HepG2 (cell line): ENCODE measurements at regions not wholly inside any gene's neighbourhood (a gene's known extent, or its start where the extent isn't known, plus 50 kb on each side); places are given as distances from the start of the nearest gene placed in this dataset.
A peak's percentile ranks its signal among the peaks of the same experiment; 100 is the strongest.

Source experiments
- ASH2L ChIP-seq: fragments of 300-600, 200-600 bp; sonication (generic); IDR thresholded peaks from 2 replicates; pipeline ENCODE4 v1.7.0; 2017; ENCODE audit warnings: low read depth, mild to moderate bottlenecking, moderate library complexity, mixed read lengths, low read length; ENCODE audit not compliant: insufficient read length
- HDAC6 ChIP-seq: fragments of 200-600 bp; sonication (generic); IDR thresholded peaks from 2 replicates; pipeline ENCODE4 v1.7.0; 2017; ENCODE audit warnings: mild to moderate bottlenecking, antibody characterized with exemption, low read length, low read depth
- HNF4G ChIP-seq, 2 experiments: sonication (generic) in 1 of 2; formaldehyde crosslinking in 1 of 2; IDR thresholded peaks; 2 replicates each; pipeline versions ENCODE4 v1.4.0 to v1.6.1; 2011 to 2020; ENCODE audit warnings: borderline replicate concordance in 2 of 2, low read depth in 2 of 2, mild to moderate bottlenecking in 2 of 2, low read length in 1 of 2, missing genetic modification reagents in 1 of 2, moderate library complexity in 1 of 2
- HNRNPL ChIP-seq: fragments of 200-400 bp; formaldehyde crosslinking; IDR thresholded peaks from 2 replicates; pipeline ENCODE4 v1.6.1; 2017; ENCODE audit warnings: mild to moderate bottlenecking, low read depth, low read length
- JUNB ChIP-seq: sonication (generic); formaldehyde crosslinking; IDR thresholded peaks from 2 replicates; pipeline ENCODE4 v1.8.0; 2022; ENCODE audit warnings: missing genetic modification reagents, mild to moderate bottlenecking, borderline replicate concordance
- KDM2A ChIP-seq: sonication (generic); formaldehyde crosslinking; IDR thresholded peaks from 2 replicates; pipeline ENCODE4 v1.4.0; 2020; ENCODE audit warnings: low read depth, missing genetic modification reagents, borderline replicate concordance
- LCORL ChIP-seq, 2 experiments: fragments of 450-650 bp in 1 of 2; sonication (generic) in 1 of 2; formaldehyde crosslinking in 1 of 2; IDR thresholded peaks; 2 replicates each; pipeline versions ENCODE4 v1.5.0 to v1.6.1; 2017 to 2020; ENCODE audit warnings: antibody characterized with exemption in 1 of 2, missing genetic modification reagents in 1 of 2
- MYC ChIP-seq: sonication (generic); formaldehyde crosslinking; IDR thresholded peaks from 2 replicates; pipeline ENCODE4 v1.9.0; 2021; ENCODE audit warnings: missing genetic modification reagents, borderline replicate concordance
- NBN ChIP-seq: fragments of 450-650 bp; conservative IDR thresholded peaks from 2 replicates; pipeline ENCODE4 v1.6.1; 2017
- NCOR1 ChIP-seq: fragments of 200-600 bp; sonication (generic); IDR thresholded peaks from 2 replicates; pipeline ENCODE4 v1.7.0; 2017; ENCODE audit warnings: antibody characterized with exemption, low read length, borderline replicate concordance
- NKX3-1 ChIP-seq: sonication (generic); formaldehyde crosslinking; IDR thresholded peaks from 2 replicates; pipeline ENCODE4 v1.5.0; 2020; ENCODE audit warnings: missing genetic modification reagents
- NR1H2 ChIP-seq: sonication (generic); formaldehyde crosslinking; IDR thresholded peaks from 2 replicates; pipeline ENCODE4 v1.8.1; 2022; ENCODE audit warnings: low read depth, missing genetic modification reagents, borderline replicate concordance
- RXRB ChIP-seq: IDR thresholded peaks from 2 replicates; pipeline ENCODE4 v1.6.1; 2016; ENCODE audit warnings: borderline replicate concordance, missing genetic modification reagents, missing compliant biosample characterization
- SALL1 ChIP-seq: sonication (generic); formaldehyde crosslinking; IDR thresholded peaks from 2 replicates; pipeline ENCODE4 v1.8.0; 2022; ENCODE audit warnings: mild to moderate bottlenecking, missing genetic modification reagents
- SOX5 ChIP-seq: IDR thresholded peaks from 2 replicates; pipeline ENCODE4 v1.6.1; 2016; ENCODE audit warnings: borderline replicate concordance
- ZKSCAN1 ChIP-seq: fragments of 150-350 bp; IDR thresholded peaks from 2 replicates; pipeline ENCODE4 v1.6.1; 2014; ENCODE audit warnings: low read length
- ZNF12 ChIP-seq: sonication (generic); formaldehyde crosslinking; IDR thresholded peaks from 2 replicates; pipeline ENCODE4 v1.5.0; 2020; ENCODE audit warnings: missing genetic modification reagents
- ZNF354B ChIP-seq: sonication (generic); formaldehyde crosslinking; IDR thresholded peaks from 2 replicates; pipeline ENCODE4 v1.8.0; 2022; ENCODE audit warnings: mild to moderate bottlenecking, missing genetic modification reagents
- ZNF382 ChIP-seq: sonication (generic); formaldehyde crosslinking; IDR thresholded peaks from 2 replicates; pipeline ENCODE4 v1.5.0; 2020; ENCODE audit warnings: missing genetic modification reagents, mild to moderate bottlenecking, borderline replicate concordance
- ZNF431 ChIP-seq: sonication (generic); formaldehyde crosslinking; IDR thresholded peaks from 2 replicates; pipeline ENCODE4 v1.9.0; 2022; ENCODE audit warnings: missing genetic modification reagents, low read depth, mild to moderate bottlenecking, borderline replicate concordance
- ZNF703 ChIP-seq: sonication (generic); formaldehyde crosslinking; IDR thresholded peaks from 2 replicates; pipeline ENCODE4 v1.5.1; 2020; ENCODE audit warnings: missing genetic modification reagents, mild to moderate bottlenecking, moderate library complexity, borderline replicate concordance
- TF ChIP-seq, protein P1 (sequence below), 2 experiments: sonication (generic) in 1 of 2; formaldehyde crosslinking in 1 of 2; IDR thresholded peaks; 2 replicates each; pipeline versions ENCODE4 v1.4.0 to v1.6.1; 2016 to 2020; ENCODE audit warnings: borderline replicate concordance in 1 of 2, low read depth in 1 of 2, mild to moderate bottlenecking in 1 of 2, missing genetic modification reagents in 1 of 2
- TF ChIP-seq, protein P2 (sequence below): IDR thresholded peaks from 2 replicates; pipeline ENCODE4 v1.6.1; 2012; ENCODE audit warnings: low read depth, low read length, improper control_type of control experiment

DNA sequence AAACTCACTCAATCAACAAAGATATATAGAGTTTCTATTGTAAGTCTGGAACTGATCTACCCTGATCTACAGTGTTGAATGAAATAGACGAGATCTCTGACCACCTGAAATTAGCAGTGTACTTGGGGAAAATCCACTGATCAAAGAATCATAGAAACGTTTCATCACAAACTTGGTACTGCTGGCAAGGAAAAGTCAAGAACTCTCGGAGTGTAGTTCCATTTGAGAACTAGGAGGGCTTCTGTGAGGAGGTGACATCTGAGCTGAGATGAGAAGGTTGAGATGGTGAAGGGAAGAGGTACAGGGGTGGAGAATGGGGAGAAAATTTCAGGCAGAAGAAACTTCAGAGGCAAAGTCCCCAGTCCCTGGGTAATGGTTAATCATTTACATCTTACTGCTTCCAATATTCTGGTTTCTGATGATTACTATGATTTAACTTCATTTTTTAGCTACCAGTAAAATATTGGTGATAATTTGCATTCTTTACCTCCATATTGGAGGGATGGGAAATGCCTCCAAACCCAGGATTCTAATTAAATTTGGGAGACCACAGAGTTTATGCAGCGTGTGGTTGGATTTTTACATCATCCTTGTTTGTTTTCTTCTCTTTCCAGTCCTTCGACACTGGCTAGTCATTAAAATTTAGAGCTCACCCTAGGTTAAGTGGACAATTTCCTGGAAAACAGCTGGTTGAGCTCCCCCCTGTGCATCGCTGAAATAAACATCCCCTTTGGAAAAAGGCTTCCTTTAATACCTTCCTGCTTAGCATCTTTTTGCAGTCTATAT is 191.9 kb downstream of the BCAS1 start (continued):
- TF ChIP-seq HNF4G (IDR thresholded peaks at IDR 0.05; ENCODE audit: borderline replicate concordance, low read depth, low read length) = 0 out of 2 replicates have a peak, but pooled peaks have one; percentile 30
- TF ChIP-seq HNF4G (CRISPR knock-in tag; IDR thresholded peaks at IDR 0.05; ENCODE audit: borderline replicate concordance, low read depth) = no peak
- TF ChIP-seq MYC (CRISPR knock-in tag) = no peak
- TF ChIP-seq HDAC6 = no peak
- TF ChIP-seq, protein P1, sequence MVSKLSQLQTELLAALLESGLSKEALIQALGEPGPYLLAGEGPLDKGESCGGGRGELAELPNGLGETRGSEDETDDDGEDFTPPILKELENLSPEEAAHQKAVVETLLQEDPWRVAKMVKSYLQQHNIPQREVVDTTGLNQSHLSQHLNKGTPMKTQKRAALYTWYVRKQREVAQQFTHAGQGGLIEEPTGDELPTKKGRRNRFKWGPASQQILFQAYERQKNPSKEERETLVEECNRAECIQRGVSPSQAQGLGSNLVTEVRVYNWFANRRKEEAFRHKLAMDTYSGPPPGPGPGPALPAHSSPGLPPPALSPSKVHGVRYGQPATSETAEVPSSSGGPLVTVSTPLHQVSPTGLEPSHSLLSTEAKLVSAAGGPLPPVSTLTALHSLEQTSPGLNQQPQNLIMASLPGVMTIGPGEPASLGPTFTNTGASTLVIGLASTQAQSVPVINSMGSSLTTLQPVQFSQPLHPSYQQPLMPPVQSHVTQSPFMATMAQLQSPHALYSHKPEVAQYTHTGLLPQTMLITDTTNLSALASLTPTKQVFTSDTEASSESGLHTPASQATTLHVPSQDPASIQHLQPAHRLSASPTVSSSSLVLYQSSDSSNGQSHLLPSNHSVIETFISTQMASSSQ (IDR thresholded peaks at IDR 0.05; ENCODE audit: low read depth) = peak; percentile 90
- TF ChIP-seq, protein P1 (CRISPR knock-in tag; IDR thresholded peaks at IDR 0.05; ENCODE audit: borderline replicate concordance) = no peak; the same call in 1 of the 2 replicates
- no peak; the same call in 1 of the 2 replicates for TF ChIP-seq SOX5 (CRISPR knock-in tag)
- TF ChIP-seq NKX3-1 (CRISPR knock-in tag) = no peak
- TF ChIP-seq NBN = no peak
- TF ChIP-seq RXRB = peak; percentile 44; the same call in 1 of the 2 replicates
- TF ChIP-seq ASH2L = no peak
- TF ChIP-seq, protein P2, sequence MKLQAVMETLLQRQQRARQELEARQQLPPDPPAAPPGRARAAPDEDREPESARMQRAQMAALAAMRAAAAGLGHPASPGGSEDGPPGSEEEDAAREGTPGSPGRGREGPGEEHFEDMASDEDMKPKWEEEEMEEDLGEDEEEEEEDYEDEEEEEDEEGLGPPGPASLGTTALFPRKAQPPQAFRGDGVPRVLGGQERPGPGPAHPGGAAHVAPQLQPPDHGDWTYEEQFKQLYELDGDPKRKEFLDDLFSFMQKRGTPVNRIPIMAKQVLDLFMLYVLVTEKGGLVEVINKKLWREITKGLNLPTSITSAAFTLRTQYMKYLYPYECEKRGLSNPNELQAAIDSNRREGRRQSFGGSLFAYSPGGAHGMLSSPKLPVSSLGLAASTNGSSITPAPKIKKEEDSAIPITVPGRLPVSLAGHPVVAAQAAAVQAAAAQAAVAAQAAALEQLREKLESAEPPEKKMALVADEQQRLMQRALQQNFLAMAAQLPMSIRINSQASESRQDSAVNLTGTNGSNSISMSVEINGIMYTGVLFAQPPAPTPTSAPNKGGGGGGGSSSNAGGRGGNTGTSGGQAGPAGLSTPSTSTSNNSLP = 0 out of 2 replicates have a peak, but pooled peaks have one; percentile 8
- no peak for TF ChIP-seq LCORL (IDR thresholded peaks at IDR 0.05)
- TF ChIP-seq LCORL (CRISPR knock-in tag; IDR thresholded peaks at IDR 0.05) = peak; percentile 36; the same call in 1 of the 2 replicates
- TF ChIP-seq HNRNPL = no peak
- TF ChIP-seq ZNF431 (CRISPR knock-in tag) = no peak
- TF ChIP-seq NR1H2 (CRISPR knock-in tag) = no peak
- no peak for TF ChIP-seq ZNF12
- TF ChIP-seq SALL1 (CRISPR knock-in tag) = no peak
- 0 out of 2 replicates have a peak, but pooled peaks have one; percentile 20 for TF ChIP-seq ZNF354B (CRISPR knock-in tag)
- no peak for TF ChIP-seq ZKSCAN1
- TF ChIP-seq ZNF382 (CRISPR knock-in tag) = no peak
- no peak for TF ChIP-seq NCOR1
- TF ChIP-seq ZNF703 (CRISPR knock-in tag) = no peak
- peak; percentile 9; the same call in 1 of the 2 replicates for TF ChIP-seq KDM2A (CRISPR knock-in tag)
- TF ChIP-seq JUNB (CRISPR knock-in tag) = no peak
